PC-3 (cell line): ENCODE measurements at regions not wholly inside any gene's neighbourhood (a gene's known extent, or its start where the extent isn't known, plus 50 kb on each side); places are given as distances from the start of the nearest gene placed in this dataset.

ENCODE experiments used
- ATAC-seq: fragments of 200-7000 bp; cut with Tn5 transposase; 2 replicates; pipeline ENCODE4 v1.9.1; 2020; ENCODE audit warnings: mild to moderate bottlenecking, moderate library complexity
- BruUV-seq: library from RNA; stranded (reverse); fragments of 400-500 nt; replicated peaks from 2 replicates; lab custom pipeline; 2021; lab: Mats Ljungman, UMichigan
- CTCF ChIA-PET: fragments of 300-600 bp; sonication (Branson Sonifier 250); formaldehyde crosslinking; loops from one replicate; lab custom pipeline; 2022; ENCODE audit warnings: antibody characterized with exemption; lab: Charles Lee
- POLR2A ChIA-PET: fragments of 300-600 bp; sonication (Branson Sonifier 250); formaldehyde crosslinking; loops from one replicate; lab custom pipeline; 2022; ENCODE audit warnings: antibody characterized with exemption; ENCODE audit not compliant: unreplicated experiment; lab: Charles Lee
- DNase-seq: peaks from one replicate; pipeline ENCODE4 v3.0.0-alpha.2; 2015
- H2AFZ ChIP-seq: fragments of 300-600 bp; sonication (generic); 2 replicates; pipeline ENCODE4 v1.6.0; 2016; ENCODE audit warnings: antibody characterized with exemption, low read length
- H3F3A ChIP-seq: fragments of 300-600 bp; sonication (generic); one replicate; pipeline ENCODE4 v1.6.0; 2017; ENCODE audit warnings: antibody characterized with exemption, low read length, control low read depth, mild to moderate bottlenecking; ENCODE audit not compliant: unreplicated experiment
- H3K27ac ChIP-seq: fragments of 300-600 bp; sonication (generic); 2 replicates; pipeline ENCODE4 v1.5.1; 2016; ENCODE audit warnings: mild to moderate bottlenecking, low read length
- H3K27me3 ChIP-seq: fragments of 300-600 bp; sonication (generic); 2 replicates; pipeline ENCODE4 v1.6.1; 2016; ENCODE audit warnings: low read length, mixed read lengths
- H3K36me3 ChIP-seq: fragments of 300-600 bp; sonication (generic); 2 replicates; pipeline ENCODE4 v1.6.1; 2016; ENCODE audit warnings: low read depth, mixed run types, low read length, mixed read lengths
- H3K4me1 ChIP-seq: fragments of 300-600 bp; sonication (generic); 2 replicates; pipeline ENCODE4 v1.5.1; 2016; ENCODE audit warnings: low read length; ENCODE audit not compliant: insufficient read depth
- H3K4me2 ChIP-seq: fragments of 300-600 bp; sonication (generic); 2 replicates; pipeline ENCODE4 v1.6.0; 2016; ENCODE audit warnings: low read length
- H3K4me3 ChIP-seq: fragments of 300-600 bp; sonication (generic); 2 replicates; pipeline ENCODE4 v1.5.1; 2016; ENCODE audit warnings: mild to moderate bottlenecking, low read length, mixed read lengths
- H3K79me2 ChIP-seq: fragments of 300-600 bp; sonication (generic); 2 replicates; pipeline ENCODE4 v1.6.1; 2017; ENCODE audit warnings: low read length, mixed read lengths
- H3K9ac ChIP-seq: fragments of 300-600 bp; sonication (generic); 2 replicates; pipeline ENCODE4 v1.6.0; 2016; ENCODE audit warnings: mild to moderate bottlenecking, low read length
- H3K9me2 ChIP-seq: fragments of 300-600 bp; sonication (generic); replicated peaks from 2 replicates; pipeline ENCODE4 v1.6.1; 2016; ENCODE audit warnings: mixed run types, low read length, mixed read lengths
- H3K9me3 ChIP-seq: fragments of 300-600 bp; sonication (generic); 2 replicates; pipeline ENCODE4 v1.6.1; 2016; ENCODE audit warnings: low read length, mixed read lengths
- H4K20me1 ChIP-seq: fragments of 300-600 bp; sonication (generic); 2 replicates; pipeline ENCODE4 v1.6.1; 2016; ENCODE audit warnings: low read length, mixed read lengths
- CTCF ChIP-seq: fragments of 300-600 bp; sonication (generic); conservative IDR thresholded peaks from 2 replicates; pipeline ENCODE4 v1.5.1; 2017; ENCODE audit warnings: antibody characterized with exemption, low read depth, mild to moderate bottlenecking, low read length
- EZH2 ChIP-seq: fragments of 300-600 bp; sonication (generic); IDR thresholded peaks from one replicate; pipeline ENCODE4 v1.6.1; 2017; ENCODE audit warnings: antibody characterized with exemption, mild to moderate bottlenecking, low read length; ENCODE audit not compliant: unreplicated experiment
- EZH2phosphoT487 ChIP-seq: fragments of 300-600 bp; sonication (generic); IDR thresholded peaks from 2 replicates; pipeline ENCODE4 v1.6.1; 2018; ENCODE audit warnings: mild to moderate bottlenecking, antibody characterized with exemption, low read length, borderline replicate concordance
- intact Hi-C: fragments of 100-400 bp; cut with micrococcal nuclease; formaldehyde crosslinking; loops from 2 replicates; pipeline ENCODE4 v1.9.0; 2023

GRCh38 chr12:60853407-60853806 lies 1257.6 kb downstream of the SLC16A7 start:
- ATAC-seq = no peak
- POLR2A ChIA-PET = no interaction called here
- CTCF ChIA-PET = no interaction called here

GRCh38 chr12:60863421-60863820 lies 1267.6 kb downstream of the SLC16A7 start:
- no peaks in the 10 kb centered on the region for H3K9me3 ChIP-seq
- ATAC-seq (no peak), DNase-seq (no peak)
- H3K4me1 ChIP-seq = no peaks in the 10 kb centered on the region
- TF ChIP-seq EZH2 (no peak), CTCF (no peak), EZH2phosphoT487 (no peak)
- H3K27ac ChIP-seq = no peak overlapping the region
- H3K79me2 ChIP-seq = no peaks in the 10 kb centered on the region
- BruUV-seq = no TSS peak
- intact Hi-C loops = no loop called here
- ChIA-PET CTCF (no interaction called here), POLR2A (no interaction called here)
- H3K4me2 ChIP-seq = no peak overlapping the region
- H3K36me3 ChIP-seq = no peaks in the 10 kb centered on the region
- no peak overlapping the region for H3K4me3 ChIP-seq
- H3K9ac ChIP-seq = no peak overlapping the region
- H2AFZ ChIP-seq = no peak overlapping the region
- H4K20me1 ChIP-seq = no peaks in the 10 kb centered on the region
- no peaks in the 10 kb centered on the region for H3F3A ChIP-seq
- H3K9me2 ChIP-seq = no peaks in the 10 kb centered on the region
- no peaks in the 10 kb centered on the region for H3K27me3 ChIP-seq

More at GRCh38 chr12:60853407-60853806, 1257.6 kb downstream of the SLC16A7 start:
- H3K4me3 ChIP-seq = no peak overlapping the region
- no peaks in the 10 kb centered on the region for H3K4me1 ChIP-seq
- H3K36me3 ChIP-seq = no peaks in the 10 kb centered on the region
- no peak for DNase-seq
- H3K27ac ChIP-seq = no peak overlapping the region
- H3K9me3 ChIP-seq = no peaks in the 10 kb centered on the region
- no peaks in the 10 kb centered on the region for H3K27me3 ChIP-seq
- H3F3A ChIP-seq = no peaks in the 10 kb centered on the region
- no peak overlapping the region for H3K4me2 ChIP-seq
- TF ChIP-seq CTCF (no peak), EZH2 (no peak), EZH2phosphoT487 (no peak)
- no peak overlapping the region for H3K9ac ChIP-seq
- H2AFZ ChIP-seq = no peak overlapping the region
- no peaks in the 10 kb centered on the region for H4K20me1 ChIP-seq
- intact Hi-C loops = no loop called here
- no peaks in the 10 kb centered on the region for H3K79me2 ChIP-seq
- BruUV-seq = no TSS peak
- no peaks in the 10 kb centered on the region for H3K9me2 ChIP-seq

- H3K4me2 ChIP-seq = no peak overlapping the region
- H3K36me3 ChIP-seq = no peaks in the 10 kb centered on the region
- H3K27ac ChIP-seq = no peak overlapping the region
- H4K20me1 ChIP-seq = no peaks in the 10 kb centered on the region
- H3K79me2 ChIP-seq = no peaks in the 10 kb centered on the region
- no peak for TF ChIP-seq EZH2
- TF ChIP-seq EZH2phosphoT487 = no peak
- no peak for TF ChIP-seq CTCF
- H3K9me2 ChIP-seq = no peaks in the 10 kb centered on the region
- no peaks in the 10 kb centered on the region for H3K4me1 ChIP-seq
- H2AFZ ChIP-seq = no peak overlapping the region
- intact Hi-C loops = no loop called here
- no TSS peak for BruUV-seq
- no peak overlapping the region for H3K4me3 ChIP-seq
- no peaks in the 10 kb centered on the region for H3K27me3 ChIP-seq
- no peak overlapping the region for H3K9ac ChIP-seq
- ATAC-seq (no peak), DNase-seq (no peak)
- H3F3A ChIP-seq = no peaks in the 10 kb centered on the region
- ChIA-PET CTCF (no interaction called here), POLR2A (no interaction called here)
- H3K9me3 ChIP-seq = no peaks in the 10 kb centered on the region
Measured at GRCh38 chr12:60872219-60872618, 1276.4 kb downstream of the SLC16A7 start.
